Retinal pigment epithelial cell (primary cell): ENCODE measurements at regions not wholly inside any gene's neighbourhood (a gene's known extent, or its start where the extent isn't known, plus 50 kb on each side); places are given as distances from the start of the nearest gene placed in this dataset.

Source experiments
- DNase-seq: peaks from one replicate; pipeline ENCODE4 v3.0.0-alpha.2; 2010; ENCODE audit warnings: low read depth
- H3K4me3 ChIP-seq: 2 replicates; pipeline ENCODE4 v1.5.1; 2011; ENCODE audit warnings: mild to moderate bottlenecking, low read length, control low read depth, moderate library complexity
- CTCF ChIP-seq: conservative IDR thresholded peaks from 2 replicates; pipeline ENCODE4 v1.5.1; 2011; ENCODE audit warnings: low read depth, low read length, control low read depth, inconsistent platforms

DNA sequence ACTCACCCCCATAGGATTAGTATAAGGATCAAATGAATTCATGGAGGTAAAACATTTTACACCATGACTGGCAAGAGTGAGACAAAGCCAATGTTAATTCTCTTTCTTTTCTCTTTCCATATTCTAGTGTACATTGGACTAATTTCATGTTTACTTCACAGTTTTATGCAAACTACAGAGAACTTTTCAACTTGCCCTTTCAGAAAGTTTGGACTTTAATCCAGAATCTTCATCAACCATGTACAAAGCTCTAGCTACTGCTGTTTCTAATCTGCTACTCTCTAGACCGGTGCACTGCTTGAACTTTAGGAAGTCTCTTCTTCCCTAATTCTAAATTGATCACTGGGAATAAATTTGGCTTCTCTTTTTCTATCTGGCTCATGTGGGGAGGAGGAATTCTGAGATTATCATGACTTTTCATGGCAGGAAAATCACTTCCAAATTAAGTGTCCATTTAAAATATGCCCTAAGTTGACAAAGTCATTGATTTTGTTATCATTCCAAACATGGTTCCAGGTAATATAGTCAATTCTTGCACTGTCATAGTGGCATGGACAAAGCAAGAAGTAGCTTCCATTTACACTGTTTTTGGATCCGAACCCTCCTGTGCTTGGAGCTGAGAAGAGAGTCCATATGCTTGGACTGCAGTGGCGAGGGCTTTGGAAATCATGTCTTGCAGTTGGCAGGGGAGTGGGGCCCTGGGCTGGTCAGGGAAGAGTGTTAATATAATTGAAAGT lies 903.3 kb downstream of the CCSER2 start:
- no peak for TF ChIP-seq CTCF
- no peak for DNase-seq
- H3K4me3 ChIP-seq = no peak overlapping the region

DNA sequence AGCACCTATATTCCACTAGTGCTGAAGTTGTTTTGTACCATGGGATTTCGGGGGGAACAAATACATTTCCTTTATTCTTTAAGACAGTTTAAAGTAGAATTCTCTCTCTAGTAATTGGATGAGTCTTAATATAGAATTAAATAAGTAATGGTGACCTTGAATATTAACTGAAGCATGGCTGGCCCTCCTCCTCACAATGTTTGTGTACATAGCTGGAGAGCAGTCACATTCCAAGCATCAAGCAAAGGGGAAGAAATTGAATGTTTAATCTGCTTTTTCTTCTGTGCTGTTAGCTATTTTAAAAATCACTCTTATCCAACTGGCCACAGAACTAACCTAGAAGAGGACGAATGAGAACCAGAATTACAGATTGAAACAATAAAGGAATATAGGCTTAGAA lies 906.9 kb downstream of the CCSER2 start:
- no peak for TF ChIP-seq CTCF
- no peak for DNase-seq
- no peak overlapping the region for H3K4me3 ChIP-seq

DNA sequence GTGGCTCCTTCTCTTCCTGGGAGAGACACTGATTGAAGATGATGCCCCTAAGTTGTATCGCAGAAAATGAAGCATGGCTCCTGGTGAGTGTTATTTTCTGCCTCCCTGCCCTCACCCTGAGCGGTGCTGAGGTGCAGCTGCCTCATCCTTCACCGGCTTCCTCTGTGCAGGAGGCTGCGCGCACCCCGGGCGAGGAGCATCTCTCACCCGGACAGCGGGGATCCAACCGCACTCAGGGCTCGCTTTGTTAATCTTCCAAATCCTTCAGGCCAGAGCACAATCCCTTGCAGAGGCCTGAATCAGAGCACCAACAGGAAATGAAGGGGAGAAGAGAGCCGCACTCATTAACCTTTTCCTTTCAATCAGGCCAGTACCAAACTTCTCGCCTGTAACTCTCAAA lies 910.3 kb downstream of the CCSER2 start:
- no peak for DNase-seq
- no peak for TF ChIP-seq CTCF
- no peak overlapping the region for H3K4me3 ChIP-seq

- no peak for DNase-seq
- H3K4me3 ChIP-seq = no peak overlapping the region
- TF ChIP-seq CTCF = no peak
Observed at GRCh38 chr10:85250304-85250703, 921.9 kb downstream of the CCSER2 start.

GRCh38 chr10:85256481-85256880 lies 928.1 kb downstream of the CCSER2 start:
- no peak for DNase-seq
- TF ChIP-seq CTCF = no peak

GRCh38 chr10:85259908-85260307 lies 931.5 kb downstream of the CCSER2 start:
- TF ChIP-seq CTCF = no peak
- no peak for DNase-seq

More at GRCh38 chr10:85256481-85256880, 928.1 kb downstream of the CCSER2 start:
- no peak overlapping the region for H3K4me3 ChIP-seq

DNA sequence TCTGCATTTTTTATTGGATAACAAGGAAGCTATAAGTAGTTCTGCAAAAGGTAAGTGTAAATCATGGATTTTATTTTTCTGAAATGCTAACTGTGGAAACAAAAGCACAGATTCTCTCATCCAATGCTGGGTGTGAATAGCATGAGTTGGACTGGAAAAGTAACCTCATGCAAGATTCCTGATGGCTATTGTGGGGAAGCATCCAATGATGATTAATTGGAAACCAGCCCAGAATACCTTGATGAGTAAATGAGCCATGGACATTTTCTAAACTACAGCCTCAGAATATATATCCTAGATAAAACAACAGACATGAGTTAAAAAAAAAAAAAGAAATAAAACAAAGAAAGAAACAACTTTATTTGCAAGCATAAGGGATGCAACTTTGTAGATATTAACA lies 934.6 kb downstream of the CCSER2 start:
- H3K4me3 ChIP-seq = no peak overlapping the region
- DNase-seq = no peak
- TF ChIP-seq CTCF = no peak

More at GRCh38 chr10:85259908-85260307, 931.5 kb downstream of the CCSER2 start:
- no peak overlapping the region for H3K4me3 ChIP-seq
